ENCODE measurements at regions not wholly inside any gene's neighbourhood (a gene's known extent, or its start where the extent isn't known, plus 50 kb on each side); places are given as distances from the start of the nearest gene placed in this dataset.

- TF ChIP-seq GATA2 (IDR thresholded peaks at IDR 0.05; ENCODE audit: low read depth, low read length) (peak; percentile 51; the same call in 1 of the 2 replicates), GATA3 (IDR thresholded peaks at IDR 0.05; ENCODE audit: low read depth, low read length) (peak; percentile 48; the same call in 1 of the 2 replicates)
These were observed 342.6 kb downstream of the C4orf33 start for GRCh38 chr4:129438456-129438981.

GRCh38 chr4:129446074-129446473, 350.1 kb downstream of the C4orf33 start:
- no peak for TF ChIP-seq GATA2 (IDR thresholded peaks at IDR 0.05; ENCODE audit: low read depth, low read length)
- no peak for TF ChIP-seq GATA3 (IDR thresholded peaks at IDR 0.05; ENCODE audit: low read depth, low read length)

GRCh38 chr4:129453524-129454200, 357.7 kb downstream of the C4orf33 start:
- TF ChIP-seq GATA3 (IDR thresholded peaks at IDR 0.05; ENCODE audit: low read depth, low read length) (no peak), GATA2 (IDR thresholded peaks at IDR 0.05; ENCODE audit: low read depth, low read length) (peak; percentile 71)

GRCh38 chr4:129455482-129455881, 359.5 kb downstream of the C4orf33 start:
- no peak for TF ChIP-seq GATA2 (IDR thresholded peaks at IDR 0.05; ENCODE audit: low read depth, low read length)
- TF ChIP-seq GATA3 (IDR thresholded peaks at IDR 0.05; ENCODE audit: low read depth, low read length), result no peak

GRCh38 chr4:129468624-129469023, 372.7 kb downstream of the C4orf33 start:
- TF ChIP-seq GATA3 (IDR thresholded peaks at IDR 0.05; ENCODE audit: low read depth, low read length) (no peak), GATA2 (IDR thresholded peaks at IDR 0.05; ENCODE audit: low read depth, low read length) (no peak)

- TF ChIP-seq GATA2 (IDR thresholded peaks at IDR 0.05; ENCODE audit: low read depth, low read length), result no peak
- TF ChIP-seq GATA3 (IDR thresholded peaks at IDR 0.05; ENCODE audit: low read depth, low read length), result no peak
These were observed 378.7 kb downstream of the C4orf33 start for GRCh38 chr4:129474698-129475097.

GRCh38 chr4:129481107-129481506, 385.2 kb downstream of the C4orf33 start:
- TF ChIP-seq GATA2 (IDR thresholded peaks at IDR 0.05; ENCODE audit: low read depth, low read length), result no peak
- no peak for TF ChIP-seq GATA3 (IDR thresholded peaks at IDR 0.05; ENCODE audit: low read depth, low read length)

- no peak for TF ChIP-seq GATA3 (IDR thresholded peaks at IDR 0.05; ENCODE audit: low read depth, low read length)
These were observed 392.5 kb downstream of the C4orf33 start for GRCh38 chr4:129488427-129488826.

GRCh38 chr4:129490516-129490915, 394.6 kb downstream of the C4orf33 start:
- no peak for TF ChIP-seq GATA2 (IDR thresholded peaks at IDR 0.05; ENCODE audit: low read depth, low read length)
- TF ChIP-seq GATA3 (IDR thresholded peaks at IDR 0.05; ENCODE audit: low read depth, low read length), result no peak

GRCh38 chr4:129498626-129499025, 402.7 kb downstream of the C4orf33 start:
- no peak for TF ChIP-seq GATA2 (IDR thresholded peaks at IDR 0.05; ENCODE audit: low read depth, low read length)
- TF ChIP-seq GATA3 (IDR thresholded peaks at IDR 0.05; ENCODE audit: low read depth, low read length), result no peak

GRCh38 chr4:129514852-129515251, 418.9 kb downstream of the C4orf33 start:
- TF ChIP-seq GATA3 (IDR thresholded peaks at IDR 0.05; ENCODE audit: low read depth, low read length) (no peak), GATA2 (IDR thresholded peaks at IDR 0.05; ENCODE audit: low read depth, low read length) (no peak)

GRCh38 chr4:129515356-129515755, 419.4 kb downstream of the C4orf33 start:
- no peak for TF ChIP-seq GATA3 (IDR thresholded peaks at IDR 0.05; ENCODE audit: low read depth, low read length)

GRCh38 chr4:129526812-129527211, 430.9 kb downstream of the C4orf33 start:
- no peak for TF ChIP-seq GATA2 (IDR thresholded peaks at IDR 0.05; ENCODE audit: low read depth, low read length)

- no peak for TF ChIP-seq GATA2 (IDR thresholded peaks at IDR 0.05; ENCODE audit: low read depth, low read length)
- no peak for TF ChIP-seq GATA3 (IDR thresholded peaks at IDR 0.05; ENCODE audit: low read depth, low read length)
These were observed 435.3 kb downstream of the C4orf33 start for GRCh38 chr4:129531253-129531652.

GRCh38 chr4:129532573-129532972, 436.6 kb downstream of the C4orf33 start:
- TF ChIP-seq GATA3 (IDR thresholded peaks at IDR 0.05; ENCODE audit: low read depth, low read length) (no peak), GATA2 (IDR thresholded peaks at IDR 0.05; ENCODE audit: low read depth, low read length) (no peak)

GRCh38 chr4:129543299-129543698, 447.3 kb downstream of the C4orf33 start:
- TF ChIP-seq GATA2 (IDR thresholded peaks at IDR 0.05; ENCODE audit: low read depth, low read length) (no peak), GATA3 (IDR thresholded peaks at IDR 0.05; ENCODE audit: low read depth, low read length) (no peak)
